Naive thymus-derived CD4-positive, alpha-beta T cell (primary cell): ENCODE measurements at regions not wholly inside any gene's neighbourhood (a gene's known extent, or its start where the extent isn't known, plus 50 kb on each side); places are given as distances from the start of the nearest gene placed in this dataset.

Experiments
- ATAC-seq: fragments of 150-1000 bp; cut with Tn5 transposase; 2 replicates; pipeline ENCODE4 v1.10.0; 2021; ENCODE audit warnings: mild to moderate bottlenecking, moderate library complexity
- CTCF ChIA-PET: fragments of 350-600 bp; sonication (Branson Sonifier 250); formaldehyde crosslinking; loops from one replicate; lab custom pipeline; 2021; ENCODE audit warnings: antibody characterized with exemption; lab: Charles Lee
- POLR2A ChIA-PET: fragments of 350-600 bp; sonication (Branson Sonifier 250); formaldehyde crosslinking; loops from one replicate; lab custom pipeline; 2021; ENCODE audit warnings: antibody characterized with exemption, inconsistent platforms; lab: Charles Lee
- DNase-seq, 9 donors: peaks; one replicate each; pipeline versions ENCODE4 v3.0.0 to v3.0.0-alpha.2; 2020 to 2022; ENCODE audit warnings: mixed read lengths in 1 of 9
- H3K27ac ChIP-seq: one replicate; pipeline ENCODE4 v1.7.0; 2013; ENCODE audit warnings: mild to moderate bottlenecking, low read depth, low read length, moderate library complexity
- H3K27me3 ChIP-seq, 2 donors: one replicate each; pipeline ENCODE4 v1.7.0; 2013; ENCODE audit warnings: low read length in 2 of 2, mild to moderate bottlenecking in 2 of 2, moderate library complexity in 2 of 2; ENCODE audit not compliant: control insufficient read depth in 2 of 2, insufficient read depth in 2 of 2
- H3K36me3 ChIP-seq, 3 experiments: 1 replicate in 2 of 3; 2 replicates in 1 of 3; pipeline ENCODE4 v1.7.0; 2013; ENCODE audit warnings: low read length in 3 of 3, mild to moderate bottlenecking in 3 of 3, moderate library complexity in 1 of 3; ENCODE audit not compliant: insufficient read depth in 3 of 3, control insufficient read depth in 2 of 3
- H3K4me1 ChIP-seq, 2 donors: one replicate each; pipeline ENCODE4 v1.7.0; 2013; ENCODE audit warnings: low read length in 2 of 2, mild to moderate bottlenecking in 2 of 2, moderate library complexity in 1 of 2; ENCODE audit not compliant: control insufficient read depth in 2 of 2, insufficient read depth in 2 of 2
- H3K4me3 ChIP-seq: 2 replicates; pipeline ENCODE4 v1.7.0; 2013; ENCODE audit warnings: mild to moderate bottlenecking, low read length
- H3K9me3 ChIP-seq, 3 experiments: 1 replicate in 2 of 3; 2 replicates in 1 of 3; pipeline ENCODE4 v1.7.0; 2013; ENCODE audit warnings: low read length in 3 of 3; ENCODE audit not compliant: control insufficient read depth in 2 of 3
- H3K27ac Mint-ChIP-seq, 9 donors: one replicate each; pipeline ENCODE4 v1.8.0; 2020 to 2022; ENCODE audit warnings: mixed read lengths in 9 of 9, mild to moderate bottlenecking in 8 of 9, moderate library complexity in 5 of 9, inconsistent platforms in 2 of 9
- H3K27me3 Mint-ChIP-seq, 5 donors: one replicate each; pipeline ENCODE4 v1.8.0; 2021 to 2022; ENCODE audit warnings: mixed read lengths in 5 of 5, mild to moderate bottlenecking in 1 of 5
- H3K36me3 Mint-ChIP-seq, 5 donors: one replicate each; pipeline ENCODE4 v1.8.0; 2020 to 2022; ENCODE audit warnings: mixed read lengths in 5 of 5, mild to moderate bottlenecking in 3 of 5, inconsistent platforms in 1 of 5
- H3K4me1 Mint-ChIP-seq, 7 donors: one replicate each; pipeline ENCODE4 v1.8.0; 2020 to 2022; ENCODE audit warnings: mixed read lengths in 7 of 7, mild to moderate bottlenecking in 3 of 7, inconsistent platforms in 1 of 7
- H3K4me3 Mint-ChIP-seq, 10 donors: one replicate each; pipeline ENCODE4 v1.8.0; 2020 to 2022; ENCODE audit warnings: mild to moderate bottlenecking in 10 of 10, mixed read lengths in 10 of 10, moderate library complexity in 6 of 10, inconsistent platforms in 2 of 10
- H3K9me3 Mint-ChIP-seq, 11 donors: one replicate each; pipeline ENCODE4 v1.8.0; 2020 to 2022; ENCODE audit warnings: mixed read lengths in 11 of 11, mild to moderate bottlenecking in 4 of 11, inconsistent platforms in 1 of 11, moderate library complexity in 1 of 11
- intact Hi-C, 2 donors: fragments of 100-400 bp; cut with micrococcal nuclease; formaldehyde crosslinking; loops; one replicate each; pipeline ENCODE4 v1.15.1; 2023

- POLR2A ChIA-PET, result no interaction called here
- Histone ChIP-seq H3K4me1 (no peaks in the 10 kb centered on the region), H3K27me3 (no peaks in the 10 kb centered on the region), H3K36me3 (no peaks in the 10 kb centered on the region), H3K9me3 (no peaks in the 10 kb centered on the region), H3K4me3 (no peak overlapping the region), H3K27ac (no peak overlapping the region)
- DNase-seq, result no peak
- Mint-ChIP-seq H3K4me3 (no peak overlapping the region), H3K27me3 (no peaks in the 10 kb centered on the region), H3K4me1 (no peaks in the 10 kb centered on the region), H3K36me3 (no peaks in the 10 kb centered on the region), H3K27ac (no peak overlapping the region), H3K9me3 (peaks cover 0 to 4% (median 0%) of the 10 kb centered on the region in 11 donors)
- CTCF ChIA-PET, result no interaction called here
- intact Hi-C loops, result no loop called here
- ATAC-seq, result no peak
These were observed 468.1 kb upstream of the MARCKS start for GRCh38 chr6:113388996-113389395.

GRCh38 chr6:113392551-113393055 lies 464.5 kb upstream of the MARCKS start:
- no peaks in the 10 kb centered on the region for H3K9me3 ChIP-seq
- no peaks in the 10 kb centered on the region for H3K4me1 ChIP-seq
- Mint-ChIP-seq H3K36me3 (no peaks in the 10 kb centered on the region), H3K27ac (no peak overlapping the region), H3K9me3 (no peaks in the 10 kb centered on the region), H3K4me1 (no peaks in the 10 kb centered on the region), H3K27me3 (no peaks in the 10 kb centered on the region), H3K4me3 (no peak overlapping the region)
- intact Hi-C loops, result no loop called here
- ATAC-seq (no peak), DNase-seq (no peak)
- H3K27me3 ChIP-seq, result no peaks in the 10 kb centered on the region
- ChIA-PET POLR2A (no interaction called here), CTCF (no interaction called here)
- no peak overlapping the region for H3K4me3 ChIP-seq
- no peak overlapping the region for H3K27ac ChIP-seq
- no peaks in the 10 kb centered on the region for H3K36me3 ChIP-seq

- ATAC-seq (no peak), DNase-seq (no peak)
- H3K27me3 ChIP-seq, result no peaks in the 10 kb centered on the region
- H3K4me3 Mint-ChIP-seq, result no peak overlapping the region
- no peak overlapping the region for H3K27ac ChIP-seq
- intact Hi-C loops, result no loop called here
- no peaks in the 10 kb centered on the region for H3K36me3 Mint-ChIP-seq
- CTCF ChIA-PET, result no interaction called here
- H3K36me3 ChIP-seq, result no peaks in the 10 kb centered on the region
- H3K9me3 Mint-ChIP-seq, result no peaks in the 10 kb centered on the region
- no peaks in the 10 kb centered on the region for H3K9me3 ChIP-seq
- no peaks in the 10 kb centered on the region for H3K27me3 Mint-ChIP-seq
- no peaks in the 10 kb centered on the region for H3K4me1 ChIP-seq
- no peak overlapping the region for H3K27ac Mint-ChIP-seq
- H3K4me1 Mint-ChIP-seq, result no peaks in the 10 kb centered on the region
- no peak overlapping the region for H3K4me3 ChIP-seq
- POLR2A ChIA-PET, result no interaction called here
These were observed 462.9 kb upstream of the MARCKS start for GRCh38 chr6:113394216-113394615.

GRCh38 chr6:113394729-113395128 lies 462.4 kb upstream of the MARCKS start:
- H3K27ac ChIP-seq, result no peak overlapping the region
- H3K27me3 ChIP-seq, result no peaks in the 10 kb centered on the region
- H3K4me1 ChIP-seq, result no peaks in the 10 kb centered on the region
- no peaks in the 10 kb centered on the region for H3K36me3 ChIP-seq
- POLR2A ChIA-PET, result no interaction called here
- ATAC-seq, result no peak
- CTCF ChIA-PET, result no interaction called here
- H3K27me3 Mint-ChIP-seq, result no peaks in the 10 kb centered on the region
- H3K27ac Mint-ChIP-seq, result no peak overlapping the region
- H3K4me1 Mint-ChIP-seq, result no peaks in the 10 kb centered on the region
- no peaks in the 10 kb centered on the region for H3K9me3 ChIP-seq
- no peak overlapping the region for H3K4me3 Mint-ChIP-seq
- no peaks in the 10 kb centered on the region for H3K36me3 Mint-ChIP-seq
- peaks cover 0 to 4% (median 0%) of the 10 kb centered on the region in 11 donors for H3K9me3 Mint-ChIP-seq
- H3K4me3 ChIP-seq, result no peak overlapping the region
- intact Hi-C loops, result no loop called here
- no peak for DNase-seq

GRCh38 chr6:113396730-113397129 lies 460.4 kb upstream of the MARCKS start:
- Histone ChIP-seq H3K36me3 (no peaks in the 10 kb centered on the region), H3K27ac (no peak overlapping the region), H3K4me3 (no peak overlapping the region), H3K4me1 (no peaks in the 10 kb centered on the region), H3K27me3 (no peaks in the 10 kb centered on the region), H3K9me3 (no peaks in the 10 kb centered on the region)
- intact Hi-C loops, result no loop called here
- Mint-ChIP-seq H3K27me3 (no peaks in the 10 kb centered on the region), H3K9me3 (peaks cover 0 to 7% (median 0%) of the 10 kb centered on the region in 11 donors), H3K4me1 (no peaks in the 10 kb centered on the region), H3K4me3 (no peak overlapping the region), H3K36me3 (no peaks in the 10 kb centered on the region), H3K27ac (no peak overlapping the region)
- ATAC-seq (no peak), DNase-seq (no peak)
- ChIA-PET CTCF (no interaction called here), POLR2A (no interaction called here)

GRCh38 chr6:113397236-113397635 lies 459.9 kb upstream of the MARCKS start:
- Histone ChIP-seq H3K4me1 (no peaks in the 10 kb centered on the region), H3K4me3 (no peak overlapping the region), H3K27ac (no peak overlapping the region), H3K27me3 (no peaks in the 10 kb centered on the region), H3K9me3 (no peaks in the 10 kb centered on the region), H3K36me3 (no peaks in the 10 kb centered on the region)
- Mint-ChIP-seq H3K4me1 (no peaks in the 10 kb centered on the region), H3K4me3 (no peak overlapping the region), H3K27ac (no peak overlapping the region), H3K9me3 (peaks cover 0 to 7% (median 0%) of the 10 kb centered on the region in 11 donors), H3K27me3 (no peaks in the 10 kb centered on the region), H3K36me3 (no peaks in the 10 kb centered on the region)
- ATAC-seq (no peak), DNase-seq (no peak)
- ChIA-PET POLR2A (no interaction called here), CTCF (no interaction called here)
- intact Hi-C loops, result no loop called here

GRCh38 chr6:113401231-113401630 lies 455.9 kb upstream of the MARCKS start:
- Histone ChIP-seq H3K27me3 (no peaks in the 10 kb centered on the region), H3K4me1 (no peaks in the 10 kb centered on the region), H3K27ac (no peak overlapping the region), H3K9me3 (no peaks in the 10 kb centered on the region), H3K4me3 (no peak overlapping the region), H3K36me3 (no peaks in the 10 kb centered on the region)
- ATAC-seq, result no peak
- POLR2A ChIA-PET, result no interaction called here
- DNase-seq, result no peak
- Mint-ChIP-seq H3K27ac (no peak overlapping the region), H3K36me3 (no peaks in the 10 kb centered on the region), H3K27me3 (no peaks in the 10 kb centered on the region), H3K9me3 (peaks cover 0 to 7% (median 0%) of the 10 kb centered on the region in 11 donors), H3K4me1 (no peaks in the 10 kb centered on the region), H3K4me3 (no peak overlapping the region)
- intact Hi-C loops, result no loop called here
- CTCF ChIA-PET, result no interaction called here
